IPS-NIHi7 (cell line): ENCODE measurements at regions not wholly inside any gene's neighbourhood (a gene's known extent, or its start where the extent isn't known, plus 50 kb on each side); places are given as distances from the start of the nearest gene placed in this dataset.
"Not testable (repeated sequence)": the region's sequence is repeated elsewhere in the genome, so short reads cannot be mapped to it uniquely, and the experiment has no call there.

ENCODE experiments used
- DNase-seq: peaks from one replicate; pipeline ENCODE4 v3.0.0; 2012; ENCODE audit warnings: mixed read lengths; ENCODE audit errors: extremely low spot score

DNA sequence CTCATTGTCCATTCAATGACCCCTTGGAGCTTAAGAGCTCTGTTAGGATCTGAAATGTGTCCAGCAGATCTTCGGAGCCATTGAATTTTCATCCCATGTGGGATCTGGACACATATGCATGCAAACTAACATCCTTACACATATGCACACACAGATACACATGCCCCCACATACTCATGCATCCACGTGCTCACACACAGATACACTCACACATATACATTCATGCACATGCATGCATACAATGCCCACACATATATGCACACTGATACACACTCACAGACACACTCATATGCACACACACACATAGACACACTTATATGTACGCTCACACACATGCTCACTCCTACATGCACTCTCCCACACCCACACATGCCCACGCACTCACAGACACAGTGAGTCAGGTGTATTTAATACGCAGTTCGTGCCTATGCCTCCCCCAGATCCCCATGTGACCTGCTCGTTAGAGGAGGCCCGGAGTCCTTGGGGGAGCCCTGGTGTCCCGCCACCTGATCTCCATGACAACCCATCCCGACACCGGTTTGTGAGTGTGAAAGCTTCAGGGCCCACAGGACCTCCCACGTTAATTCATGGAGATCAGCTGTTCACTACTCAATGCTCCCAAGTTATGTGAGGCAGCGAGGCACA, 121.9 kb upstream of the SULF2 start:
- no peak for DNase-seq

- no peak for DNase-seq
Observed at GRCh38 chr20:47906348-47906660, 121.0 kb upstream of the SULF2 start.

DNA sequence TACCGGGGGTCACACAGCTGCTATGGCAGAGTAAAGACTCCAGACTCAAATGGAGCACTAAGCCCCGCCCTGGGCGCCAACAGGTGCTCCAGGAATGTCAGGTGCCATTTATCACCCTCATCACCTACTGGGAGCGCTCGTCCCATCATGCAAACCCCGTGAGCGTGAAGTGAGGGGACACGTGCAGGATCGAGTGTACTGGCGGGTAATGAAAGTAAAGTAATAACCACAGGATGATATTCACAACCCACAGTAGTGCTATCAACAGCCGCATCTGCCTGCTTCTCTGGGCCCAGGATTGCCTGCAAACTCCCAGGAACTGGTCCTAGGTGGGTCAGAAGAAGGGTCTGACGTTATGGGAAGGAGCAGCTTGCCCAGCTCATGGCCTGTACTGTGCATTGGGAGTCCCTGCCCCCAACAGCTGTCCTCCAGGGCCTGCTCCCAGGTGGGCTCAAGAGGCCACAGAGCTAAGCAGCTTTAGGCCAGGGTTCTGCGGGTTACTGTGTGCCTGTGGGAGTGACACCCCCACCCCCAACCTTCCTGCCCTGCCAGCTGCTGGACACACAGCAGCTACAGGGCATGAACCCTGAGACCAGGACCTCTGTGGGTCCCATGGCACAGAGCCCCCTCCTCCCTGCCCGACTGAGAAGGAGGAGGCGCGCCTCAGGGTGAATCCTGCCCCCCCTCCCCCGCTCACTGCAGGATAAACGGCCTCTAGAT, 120.5 kb upstream of the SULF2 start:
- no peak for DNase-seq

DNA sequence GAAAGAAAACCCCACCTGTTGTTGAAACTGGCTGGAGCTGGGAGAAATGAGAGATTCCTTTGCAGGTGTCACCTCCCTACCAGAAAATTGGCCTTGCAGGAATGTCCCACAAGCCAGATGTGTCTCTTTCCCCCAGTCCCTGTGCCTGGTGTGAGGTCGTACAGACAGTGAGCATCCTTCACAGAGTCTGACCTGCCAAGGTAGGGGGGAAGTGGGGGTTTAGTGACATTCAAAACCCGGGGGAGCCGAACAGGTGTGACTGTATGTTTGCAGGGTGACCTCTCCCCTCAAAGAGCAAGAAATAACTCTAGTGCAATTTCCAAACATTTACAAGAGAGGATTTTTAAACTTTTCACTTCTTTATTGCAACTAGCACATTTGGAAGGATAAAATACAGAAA, 117.7 kb upstream of the SULF2 start:
- not testable (repeated sequence) for DNase-seq

DNA sequence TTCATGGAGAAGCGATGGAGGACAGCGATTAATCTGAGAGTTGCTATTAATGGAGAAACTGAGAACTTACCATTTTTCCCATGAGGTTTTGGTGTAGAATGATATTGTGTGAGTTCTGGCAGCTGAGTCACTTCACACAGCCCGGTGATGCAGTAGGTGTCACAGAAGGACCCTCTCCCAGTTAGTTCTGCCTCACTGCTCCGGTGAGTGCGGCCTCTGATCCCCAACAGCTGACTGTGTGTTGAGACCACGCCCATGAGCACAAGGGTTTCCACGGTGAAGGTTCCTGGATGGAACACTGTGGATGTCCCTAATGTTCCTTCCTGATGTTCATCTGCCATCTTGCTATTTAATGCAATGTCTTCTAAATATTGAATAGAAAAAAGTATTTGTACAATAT, 114.0 kb upstream of the SULF2 start:
- DNase-seq: not testable (repeated sequence)

DNA sequence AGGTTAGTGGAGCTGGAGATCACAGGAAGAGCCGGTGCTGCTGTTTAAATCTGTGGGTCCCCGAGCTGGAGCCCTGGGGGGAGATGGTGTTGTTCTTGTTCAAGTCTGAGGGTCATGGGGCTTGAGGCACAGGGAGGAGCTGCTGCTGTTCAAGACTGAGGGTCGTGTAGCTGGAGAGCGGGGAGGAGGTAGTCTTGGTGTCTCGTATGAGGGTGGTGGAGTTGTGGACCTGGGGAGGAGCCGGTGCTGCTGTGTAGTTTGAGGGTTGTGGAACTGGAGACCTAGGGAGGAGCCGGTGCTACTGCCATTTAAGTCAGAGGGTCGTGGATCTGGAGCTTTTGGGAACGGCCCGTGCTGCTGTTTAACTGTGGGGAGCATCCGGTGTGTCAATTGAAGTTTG, 112.2 kb upstream of the SULF2 start:
- no peak for DNase-seq

- not testable (repeated sequence) for DNase-seq
Observed at GRCh38 chr20:47892681-47893080, 107.4 kb upstream of the SULF2 start.

- not testable (repeated sequence) for DNase-seq
Observed at GRCh38 chr20:47890708-47891107, 105.4 kb upstream of the SULF2 start.

- DNase-seq: not testable (repeated sequence)
Observed at GRCh38 chr20:47889751-47890150, 104.5 kb upstream of the SULF2 start.

GRCh38 chr20:47888351-47888750, 103.1 kb upstream of the SULF2 start:
- DNase-seq: no peak

DNA sequence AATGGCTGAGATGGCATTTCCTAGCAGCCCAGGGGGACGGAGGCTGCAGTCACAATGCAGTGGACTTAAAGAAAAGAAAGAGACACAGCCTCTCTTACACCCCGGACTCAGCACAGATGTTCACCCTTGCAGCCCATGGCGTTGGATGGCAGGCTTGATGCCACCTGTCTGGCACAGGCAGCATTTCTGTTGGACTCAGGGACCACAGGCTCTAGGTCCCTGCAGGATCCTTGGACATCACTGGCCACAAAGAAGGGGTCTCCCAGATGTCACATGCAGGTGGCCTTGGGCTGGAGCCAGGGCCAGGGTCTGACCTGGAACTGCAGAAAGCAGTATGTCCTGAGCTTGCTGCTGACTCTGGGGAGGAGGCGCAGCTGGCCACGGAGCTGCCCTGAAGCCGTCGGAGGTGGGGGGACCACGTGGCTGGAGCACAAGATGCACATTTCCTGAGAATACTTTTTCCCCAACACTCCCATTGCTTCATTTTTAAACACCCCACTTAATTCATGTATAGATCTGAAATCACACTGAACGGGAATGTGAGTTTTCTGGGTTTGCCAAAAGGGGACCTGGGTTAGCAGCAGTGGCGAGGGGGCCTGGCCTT, 102.3 kb upstream of the SULF2 start:
- no peak for DNase-seq

- no peak for DNase-seq
Observed at GRCh38 chr20:47887064-47887463, 101.8 kb upstream of the SULF2 start.

DNA sequence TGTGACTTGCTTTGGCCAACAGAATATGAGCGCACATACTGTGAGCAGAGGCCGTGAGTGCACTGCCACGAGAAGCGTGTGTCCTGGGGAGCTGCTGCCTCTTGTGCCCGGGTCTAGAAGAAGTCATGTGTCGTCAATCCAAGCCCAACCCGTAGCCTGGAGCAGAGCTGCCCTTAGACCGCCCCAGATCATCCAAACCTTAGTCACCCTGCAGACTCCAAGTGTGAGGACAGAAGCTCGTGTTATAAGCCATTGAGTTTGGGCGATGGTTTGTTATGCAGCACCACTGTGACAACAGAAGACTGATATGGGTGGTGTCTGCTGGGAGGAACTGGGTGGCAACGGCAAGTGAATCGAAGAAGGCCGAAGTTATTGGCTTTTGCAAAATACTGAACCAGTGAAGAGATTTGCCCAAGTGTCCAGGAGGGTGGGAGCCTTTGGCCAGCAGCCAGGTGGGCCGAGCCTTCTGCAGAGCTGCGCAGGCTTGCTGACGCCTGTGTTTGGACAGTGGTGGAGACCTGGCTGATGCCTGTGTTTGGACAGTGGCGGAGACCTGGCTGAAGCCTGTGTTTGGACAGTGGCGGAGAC, 101.3 kb upstream of the SULF2 start:
- no peak for DNase-seq

DNA sequence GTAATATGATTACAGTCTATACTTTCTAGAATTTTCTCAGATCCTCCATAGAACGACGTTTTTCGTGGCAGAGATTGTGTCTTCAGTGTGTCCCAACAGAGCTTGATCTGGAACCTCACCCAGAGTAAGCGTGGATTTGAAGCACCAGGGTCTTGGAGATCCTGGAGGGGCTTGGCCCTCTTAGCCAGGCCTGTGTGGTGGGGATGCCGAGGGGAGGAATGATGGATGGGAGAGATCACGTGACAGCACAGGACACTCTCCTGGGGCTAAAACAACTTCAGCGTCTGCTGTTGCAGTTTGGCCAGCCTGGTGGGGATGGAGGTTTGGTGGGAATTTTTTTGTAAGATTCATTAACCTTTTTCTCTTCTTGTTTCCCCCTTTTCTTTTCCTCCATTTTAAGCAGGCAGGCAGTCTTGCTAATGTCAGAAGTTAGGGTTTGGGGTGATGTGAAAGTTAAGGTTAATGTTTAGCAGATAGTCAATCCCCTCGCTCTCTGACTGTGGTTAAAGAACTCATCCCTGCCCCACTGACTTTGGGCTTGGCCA, 100.7 kb upstream of the SULF2 start:
- DNase-seq: no peak

GRCh38 chr20:47883940-47884339, 98.7 kb upstream of the SULF2 start:
- DNase-seq: not testable (repeated sequence)

- no peak for DNase-seq
Observed at GRCh38 chr20:47883186-47883585, 97.9 kb upstream of the SULF2 start.

DNA sequence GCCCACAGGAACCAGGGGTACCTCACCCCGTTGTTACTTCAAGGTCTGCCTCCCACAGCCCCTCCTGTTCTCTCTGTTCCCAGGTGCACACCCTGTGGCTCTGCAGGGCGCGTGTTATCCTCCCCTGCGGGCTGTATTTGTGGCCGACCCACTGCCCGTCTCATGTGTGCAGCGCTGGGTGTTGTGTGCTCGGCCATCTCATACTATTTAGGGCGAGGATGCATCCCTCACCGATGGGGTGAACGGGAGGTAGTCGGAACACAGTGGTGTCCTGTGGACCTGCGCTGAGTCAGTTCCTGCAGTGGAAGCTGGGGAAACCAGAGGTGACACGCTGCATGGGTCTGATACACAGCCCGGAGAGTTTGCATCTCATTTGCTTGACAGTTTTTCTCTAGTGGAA, 94.5 kb upstream of the SULF2 start:
- no peak for DNase-seq

- DNase-seq: no peak
Observed at GRCh38 chr20:47878601-47879027, 93.3 kb upstream of the SULF2 start.

DNA sequence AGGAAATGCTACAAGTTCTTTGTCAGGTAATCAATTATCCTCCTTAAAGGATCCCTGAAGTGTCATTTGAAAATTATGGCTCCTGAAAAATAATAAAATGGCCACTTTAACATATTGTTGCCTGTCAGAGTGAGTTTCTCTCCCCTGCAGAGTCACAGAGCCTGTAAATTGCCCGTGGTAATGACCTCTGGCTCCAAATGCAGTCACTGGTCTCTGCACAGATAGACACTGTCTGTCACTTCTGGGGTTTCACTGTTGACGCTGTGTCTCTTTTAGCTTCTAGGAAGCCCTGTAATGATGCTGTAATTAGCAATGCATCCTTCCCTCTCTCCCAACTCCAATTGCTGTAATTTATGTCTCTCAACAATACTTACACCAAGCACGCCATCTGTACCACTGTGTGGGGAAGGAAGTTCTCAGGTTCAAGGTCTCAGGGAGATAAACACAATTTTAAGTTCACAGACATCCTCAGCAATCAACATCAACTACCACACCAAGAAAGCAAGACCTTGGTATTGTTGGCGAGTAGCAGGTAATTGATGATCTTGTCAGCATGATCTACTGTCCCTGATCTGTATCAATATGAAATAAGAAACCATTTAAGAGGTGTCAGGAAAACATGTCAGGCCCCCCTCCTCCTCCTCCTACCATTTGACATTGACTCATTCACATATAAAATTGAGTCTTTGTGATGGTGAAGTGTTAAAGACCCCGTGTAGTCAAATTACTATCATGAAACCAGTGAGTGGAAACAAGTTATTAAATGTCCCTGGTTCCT, 91.2 kb upstream of the SULF2 start:
- DNase-seq: no peak

DNA sequence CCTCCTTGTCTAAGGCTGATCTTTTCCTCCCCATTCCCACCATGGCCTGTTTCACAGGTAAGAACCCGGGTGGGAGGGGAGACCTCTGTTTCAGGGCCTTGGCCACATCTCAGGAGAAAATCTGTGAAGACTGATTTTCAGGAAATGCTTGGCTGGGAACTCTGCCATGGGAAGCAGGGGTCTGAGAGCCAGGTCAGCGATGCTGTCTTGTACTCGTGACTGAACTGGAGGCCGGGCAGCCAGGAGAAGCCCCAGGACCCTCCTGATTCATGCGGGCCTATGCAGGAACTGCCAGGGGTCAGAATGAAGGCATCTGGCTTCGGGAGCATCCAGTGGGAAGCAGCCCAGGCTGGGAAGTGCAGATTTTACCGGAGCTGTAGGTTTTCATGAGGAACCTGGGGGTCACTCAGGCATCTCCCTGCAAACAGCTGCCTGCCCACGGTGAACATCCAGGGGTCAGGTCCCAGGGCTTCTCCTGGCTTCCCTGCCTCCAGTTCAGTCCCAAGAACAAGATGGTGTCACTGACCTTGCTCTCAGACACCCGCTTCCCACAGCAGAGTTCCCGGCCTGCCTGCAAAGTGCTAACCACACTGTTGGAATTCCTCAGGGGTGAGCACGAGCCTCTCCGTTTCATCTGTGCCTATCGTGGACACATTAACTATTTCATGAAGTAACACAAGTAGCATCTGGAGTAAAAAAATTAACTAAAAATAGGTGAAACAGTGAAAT, 90.2 kb upstream of the SULF2 start:
- DNase-seq: no peak

DNA sequence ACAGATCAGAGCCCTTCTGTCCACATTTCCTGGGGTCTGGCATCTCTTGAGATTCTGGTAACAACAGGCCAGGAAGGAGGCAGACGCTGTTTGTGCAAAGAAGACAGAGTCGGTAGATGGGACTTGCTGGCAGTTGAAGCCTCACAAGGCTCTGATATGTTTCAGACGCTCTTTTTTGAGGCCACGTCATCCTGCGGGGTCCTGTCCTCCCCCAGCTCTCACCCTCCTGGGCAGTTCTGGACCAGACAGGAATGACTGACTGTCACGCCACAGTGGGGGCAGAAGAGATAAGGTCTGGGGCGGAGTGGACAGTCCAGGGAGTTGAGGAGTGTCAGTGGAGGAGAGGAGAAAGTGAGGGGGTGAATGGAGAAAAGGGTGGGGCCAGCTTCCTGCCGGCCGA, 87.1 kb upstream of the SULF2 start:
- DNase-seq: no peak
